ENCODE measurements at regions not wholly inside any gene's neighbourhood (a gene's known extent, or its start where the extent isn't known, plus 50 kb on each side); places are given as distances from the start of the nearest gene placed in this dataset.

DNA sequence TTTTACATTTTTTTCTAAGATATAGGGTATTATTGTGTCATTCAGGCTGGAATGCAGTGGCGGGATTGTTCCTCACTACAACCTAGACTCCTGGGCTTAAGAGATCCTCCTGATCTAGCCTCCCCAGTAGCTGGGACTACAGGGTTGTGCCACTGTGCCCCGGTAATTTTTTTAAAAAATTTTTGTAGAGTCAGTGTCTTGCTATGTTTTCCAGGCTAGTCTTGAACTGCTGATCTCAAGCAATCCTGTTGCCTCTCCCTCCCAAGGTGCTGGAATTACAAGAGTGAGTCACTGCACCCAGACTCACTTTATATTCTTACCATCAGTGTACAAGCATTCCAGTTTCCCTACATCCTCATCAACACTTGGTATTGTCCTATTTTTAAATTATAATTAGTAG, 156.4 kb upstream of the GYPA start:
- TF ChIP-seq, protein P1, sequence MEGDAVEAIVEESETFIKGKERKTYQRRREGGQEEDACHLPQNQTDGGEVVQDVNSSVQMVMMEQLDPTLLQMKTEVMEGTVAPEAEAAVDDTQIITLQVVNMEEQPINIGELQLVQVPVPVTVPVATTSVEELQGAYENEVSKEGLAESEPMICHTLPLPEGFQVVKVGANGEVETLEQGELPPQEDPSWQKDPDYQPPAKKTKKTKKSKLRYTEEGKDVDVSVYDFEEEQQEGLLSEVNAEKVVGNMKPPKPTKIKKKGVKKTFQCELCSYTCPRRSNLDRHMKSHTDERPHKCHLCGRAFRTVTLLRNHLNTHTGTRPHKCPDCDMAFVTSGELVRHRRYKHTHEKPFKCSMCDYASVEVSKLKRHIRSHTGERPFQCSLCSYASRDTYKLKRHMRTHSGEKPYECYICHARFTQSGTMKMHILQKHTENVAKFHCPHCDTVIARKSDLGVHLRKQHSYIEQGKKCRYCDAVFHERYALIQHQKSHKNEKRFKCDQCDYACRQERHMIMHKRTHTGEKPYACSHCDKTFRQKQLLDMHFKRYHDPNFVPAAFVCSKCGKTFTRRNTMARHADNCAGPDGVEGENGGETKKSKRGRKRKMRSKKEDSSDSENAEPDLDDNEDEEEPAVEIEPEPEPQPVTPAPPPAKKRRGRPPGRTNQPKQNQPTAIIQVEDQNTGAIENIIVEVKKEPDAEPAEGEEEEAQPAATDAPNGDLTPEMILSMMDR (IDR thresholded peaks at IDR 0.05) = no peak
- TF ChIP-seq EZH2 (IDR thresholded peaks at IDR 0.05) = no peak
